ENCODE measurements at regions not wholly inside any gene's neighbourhood (a gene's known extent, or its start where the extent isn't known, plus 50 kb on each side); places are given as distances from the start of the nearest gene placed in this dataset.
A peak's percentile ranks its signal among the peaks of the same experiment; 100 is the strongest.

DNA sequence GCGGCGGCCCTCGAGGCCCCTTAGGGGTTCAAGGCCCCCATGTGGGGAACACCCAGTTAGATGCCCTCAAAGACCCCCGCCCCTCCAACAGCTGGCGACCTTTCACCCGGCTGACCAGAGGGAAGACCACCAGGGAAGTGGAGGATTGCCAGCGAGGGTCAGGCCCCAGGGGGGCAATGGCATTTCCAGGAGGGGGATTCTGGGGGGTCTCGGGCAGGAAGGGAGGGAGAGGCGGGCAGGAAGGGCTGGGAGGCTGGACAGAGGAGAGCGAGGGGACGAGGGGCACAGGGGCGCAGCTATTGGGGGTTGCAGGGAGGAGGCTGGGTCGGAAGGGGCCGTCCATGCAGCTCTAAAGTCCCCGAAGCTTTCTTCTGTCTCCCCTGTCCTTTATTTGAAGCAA lies 139.5 kb downstream of the C16orf95 start:
- Histone ChIP-seq H3K27ac (ENCODE audit: low read depth, low read length) (peak overlapping the region; percentile 25), H3K4me3 (ENCODE audit: low read depth, low read length) (no peak overlapping the region), H3K9me3 (ENCODE audit: control insufficient read depth, insufficient read depth, low read length) (no peaks in the 10 kb centered on the region), H3K27me3 (ENCODE audit: control insufficient read depth, insufficient read depth, low read length) (peaks cover 2% of the 10 kb centered on the region), H3K4me1 (ENCODE audit: control insufficient read depth, insufficient read depth, low read length) (peaks cover 26% of the 10 kb centered on the region), H3K36me3 (ENCODE audit: control insufficient read depth, insufficient read depth, low read length) (no peaks in the 10 kb centered on the region)
- 34% methylated on average over 9 of the region's 15 CpGs for whole genome bisulfite sequencing (ENCODE audit: insufficient coverage)
- no peak for DNase-seq (ENCODE audit: low read depth in 4 of 6, low spot score in 6 of 6)

DNA sequence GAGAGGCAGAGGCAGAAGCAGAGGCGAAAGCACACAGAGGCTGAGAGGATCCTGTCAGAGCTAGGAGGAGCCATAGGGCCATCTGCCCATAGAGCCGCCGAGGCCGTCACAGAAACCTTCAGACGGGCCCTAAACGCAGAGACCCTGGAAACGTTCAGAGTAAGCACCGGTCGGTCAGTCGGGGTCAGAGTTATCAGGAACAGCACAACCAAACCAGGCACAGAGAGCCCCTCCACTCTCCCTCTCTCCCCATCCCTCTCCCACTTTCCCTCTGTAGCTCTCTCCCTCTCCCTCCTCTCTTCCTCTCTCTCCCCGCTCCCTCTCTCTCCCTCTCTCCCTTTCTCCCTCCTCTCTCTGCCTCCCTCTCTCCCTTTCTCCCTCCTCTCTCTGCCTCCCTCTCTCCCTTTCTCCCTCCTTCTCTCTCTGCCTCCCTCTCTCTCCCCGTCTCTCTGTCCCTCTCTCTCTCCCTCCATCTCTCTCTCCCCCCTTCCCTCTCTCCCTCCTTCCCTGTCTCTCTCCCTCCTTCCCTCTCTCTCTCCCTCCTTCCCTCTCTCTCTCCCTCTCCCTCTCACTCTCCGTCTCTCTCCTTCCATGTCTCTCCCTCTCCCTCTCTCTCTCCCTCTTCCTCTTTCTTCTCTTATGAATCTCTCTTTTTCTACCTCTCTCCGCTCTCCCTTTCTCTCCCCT lies 138.9 kb downstream of the C16orf95 start:
- H3K27ac ChIP-seq (ENCODE audit: low read depth, low read length), result peak overlapping the region; percentile 25
- H3K27me3 ChIP-seq (ENCODE audit: control insufficient read depth, insufficient read depth, low read length), result peaks cover 2% of the 10 kb centered on the region
- H3K4me3 ChIP-seq (ENCODE audit: low read depth, low read length), result no peak overlapping the region
- H3K9me3 ChIP-seq (ENCODE audit: control insufficient read depth, insufficient read depth, low read length), result no peaks in the 10 kb centered on the region
- WGBS (ENCODE audit: insufficient coverage), result 27% methylated on average over 14 of the region's 14 CpGs
- H3K4me1 ChIP-seq (ENCODE audit: control insufficient read depth, insufficient read depth, low read length), result peaks cover 26% of the 10 kb centered on the region
- H3K36me3 ChIP-seq (ENCODE audit: control insufficient read depth, insufficient read depth, low read length), result no peaks in the 10 kb centered on the region
- peak in 2 of 6 donors; percentile 30 to 52 for DNase-seq (ENCODE audit: low read depth in 4 of 6, low spot score in 6 of 6)

DNA sequence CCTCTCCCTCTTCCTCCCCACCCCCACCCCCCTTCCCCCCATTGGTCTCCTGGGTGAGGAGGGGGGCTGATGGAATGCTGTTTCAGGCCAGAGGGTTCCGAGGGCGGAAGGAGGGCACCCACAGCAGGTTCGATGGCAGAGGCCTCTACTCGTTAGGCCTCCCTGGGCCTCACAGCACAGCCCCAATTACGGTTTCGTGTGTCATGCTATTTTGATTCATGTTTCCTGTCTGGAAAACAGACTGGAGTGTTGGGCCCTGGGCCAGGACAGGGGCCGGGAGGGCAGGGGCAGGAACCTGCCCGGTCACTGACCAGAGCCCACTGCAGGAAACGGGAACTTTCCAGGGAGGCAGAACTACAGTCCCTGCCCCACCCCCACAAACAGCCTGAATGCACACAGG lies 138.2 kb downstream of the C16orf95 start:
- H3K4me3 ChIP-seq (ENCODE audit: low read depth, low read length), result no peak overlapping the region
- H3K27ac ChIP-seq (ENCODE audit: low read depth, low read length), result no peak overlapping the region
- H3K36me3 ChIP-seq (ENCODE audit: control insufficient read depth, insufficient read depth, low read length), result no peaks in the 10 kb centered on the region
- peaks cover 26% of the 10 kb centered on the region for H3K4me1 ChIP-seq (ENCODE audit: control insufficient read depth, insufficient read depth, low read length)
- DNase-seq (ENCODE audit: low read depth in 4 of 6, low spot score in 6 of 6), result peak in 1 of 6 donors; percentile 32
- no peaks in the 10 kb centered on the region for H3K9me3 ChIP-seq (ENCODE audit: control insufficient read depth, insufficient read depth, low read length)
- H3K27me3 ChIP-seq (ENCODE audit: control insufficient read depth, insufficient read depth, low read length), result peaks cover 2% of the 10 kb centered on the region
- 45% methylated on average over 9 of the region's 9 CpGs for WGBS (ENCODE audit: insufficient coverage)

DNA sequence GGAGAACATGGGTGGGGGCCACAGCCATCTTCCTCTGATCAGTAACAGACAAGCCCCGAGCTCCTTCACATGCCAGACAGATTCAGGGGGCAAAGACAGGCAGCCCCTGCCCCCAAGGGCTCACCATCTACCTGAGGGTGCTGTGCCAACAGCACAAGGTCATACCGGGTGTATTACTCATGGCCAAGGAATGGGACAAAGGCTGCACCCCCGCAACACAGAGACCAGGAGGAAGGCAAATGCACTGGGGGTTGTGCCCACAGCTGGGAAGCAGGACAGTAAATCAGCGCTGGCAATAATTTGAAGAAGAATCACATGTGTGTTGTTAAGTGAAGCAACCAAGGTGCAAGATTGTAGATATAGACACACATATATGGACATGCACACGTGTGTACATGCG lies 137.1 kb downstream of the C16orf95 start:
- 94% methylated on average over 6 of the region's 6 CpGs for WGBS (ENCODE audit: insufficient coverage)
- no peak for DNase-seq (ENCODE audit: low read depth in 4 of 6, low spot score in 6 of 6)

GRCh38 chr16:87182759-87183158 lies 134.4 kb downstream of the C16orf95 start:
- Histone ChIP-seq H3K4me1 (ENCODE audit: control insufficient read depth, insufficient read depth, low read length) (peaks cover 34% of the 10 kb centered on the region), H3K36me3 (ENCODE audit: control insufficient read depth, insufficient read depth, low read length) (no peaks in the 10 kb centered on the region), H3K9me3 (ENCODE audit: control insufficient read depth, insufficient read depth, low read length) (no peaks in the 10 kb centered on the region), H3K4me3 (ENCODE audit: low read depth, low read length) (no peak overlapping the region), H3K27ac (ENCODE audit: low read depth, low read length) (no peak overlapping the region), H3K27me3 (ENCODE audit: control insufficient read depth, insufficient read depth, low read length) (peaks cover 2% of the 10 kb centered on the region)
- no CpG with 5 or more reads among the region's 3 CpGs for WGBS (ENCODE audit: insufficient coverage)
- no peak for DNase-seq (ENCODE audit: low read depth in 4 of 6, low spot score in 6 of 6)

More for the DNA sequence above, 137.1 kb downstream of the C16orf95 start:
- no peaks in the 10 kb centered on the region for H3K9me3 ChIP-seq (ENCODE audit: control insufficient read depth, insufficient read depth, low read length)
- no peak overlapping the region for H3K4me3 ChIP-seq (ENCODE audit: low read depth, low read length)
- peaks cover 2% of the 10 kb centered on the region for H3K27me3 ChIP-seq (ENCODE audit: control insufficient read depth, insufficient read depth, low read length)
- H3K4me1 ChIP-seq (ENCODE audit: control insufficient read depth, insufficient read depth, low read length), result peaks cover 26% of the 10 kb centered on the region
- H3K36me3 ChIP-seq (ENCODE audit: control insufficient read depth, insufficient read depth, low read length), result no peaks in the 10 kb centered on the region
- H3K27ac ChIP-seq (ENCODE audit: low read depth, low read length), result no peak overlapping the region

- Histone ChIP-seq H3K9me3 (ENCODE audit: control insufficient read depth, insufficient read depth, low read length) (no peaks in the 10 kb centered on the region), H3K36me3 (ENCODE audit: control insufficient read depth, insufficient read depth, low read length) (no peaks in the 10 kb centered on the region), H3K27me3 (ENCODE audit: control insufficient read depth, insufficient read depth, low read length) (no peaks in the 10 kb centered on the region), H3K4me1 (ENCODE audit: control insufficient read depth, insufficient read depth, low read length) (peaks cover 25% of the 10 kb centered on the region), H3K27ac (ENCODE audit: low read depth, low read length) (no peak overlapping the region), H3K4me3 (ENCODE audit: low read depth, low read length) (no peak overlapping the region)
- no peak for DNase-seq (ENCODE audit: low read depth in 4 of 6, low spot score in 6 of 6)
- 93% methylated on average over 10 of the region's 10 CpGs for WGBS (ENCODE audit: insufficient coverage)
Observed at GRCh38 chr16:87183647-87184046, 133.5 kb downstream of the C16orf95 start.

DNA sequence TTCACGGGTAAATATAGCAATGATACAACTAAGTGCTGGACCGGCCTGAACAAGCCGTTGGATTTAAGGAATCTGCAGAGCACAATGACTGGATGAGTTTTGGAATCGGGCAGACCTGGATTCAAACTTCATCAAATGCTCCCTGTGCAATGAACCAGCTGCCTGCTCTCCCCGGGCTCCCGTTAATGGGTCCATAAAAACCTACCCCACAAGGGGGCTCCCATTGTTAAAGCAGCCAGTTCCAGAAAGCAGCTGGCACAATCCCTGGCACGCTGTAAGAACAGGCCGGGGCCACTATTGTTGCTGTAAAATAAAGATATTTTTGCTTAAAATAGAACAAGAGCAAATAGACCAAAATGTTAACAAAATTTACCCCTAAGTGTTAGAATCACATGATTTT lies 131.9 kb downstream of the C16orf95 start:
- no peak overlapping the region for H3K27ac ChIP-seq (ENCODE audit: low read depth, low read length)
- H3K4me1 ChIP-seq (ENCODE audit: control insufficient read depth, insufficient read depth, low read length), result peaks cover 16% of the 10 kb centered on the region
- H3K36me3 ChIP-seq (ENCODE audit: control insufficient read depth, insufficient read depth, low read length), result no peaks in the 10 kb centered on the region
- H3K27me3 ChIP-seq (ENCODE audit: control insufficient read depth, insufficient read depth, low read length), result no peaks in the 10 kb centered on the region
- DNase-seq (ENCODE audit: low read depth in 4 of 6, low spot score in 6 of 6), result peak in 2 of 6 donors; percentile 35 to 88
- peaks cover under 1% of the 10 kb centered on the region for H3K9me3 ChIP-seq (ENCODE audit: control insufficient read depth, insufficient read depth, low read length)
- no peak overlapping the region for H3K4me3 ChIP-seq (ENCODE audit: low read depth, low read length)
- 0% methylated on average over 3 of the region's 8 CpGs for WGBS (ENCODE audit: insufficient coverage)

DNA sequence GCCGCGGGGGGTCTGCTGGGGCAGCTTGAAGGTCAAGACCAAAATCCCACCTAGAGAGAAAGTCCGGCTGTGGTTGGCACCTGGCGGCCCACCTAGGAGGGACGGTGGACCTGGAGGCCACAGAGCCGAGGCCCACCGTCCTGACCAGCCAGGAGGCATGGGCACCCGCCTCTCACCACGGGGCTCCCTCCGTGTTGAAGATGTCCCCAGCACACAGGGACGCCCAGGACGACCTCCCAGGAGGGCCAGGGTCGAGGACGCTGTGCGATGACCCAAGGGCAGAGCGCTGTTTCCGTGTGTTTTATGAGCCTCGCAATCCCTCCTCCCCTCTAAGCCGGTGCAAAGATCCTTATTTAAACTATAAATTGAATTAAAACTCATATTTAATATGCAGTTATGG lies 131.2 kb downstream of the C16orf95 start:
- H3K4me3 ChIP-seq (ENCODE audit: low read depth, low read length), result no peak overlapping the region
- DNase-seq (ENCODE audit: low read depth in 4 of 6, low spot score in 6 of 6), result no peak
- 77% methylated on average over 10 of the region's 19 CpGs for WGBS (ENCODE audit: insufficient coverage)
- H3K27ac ChIP-seq (ENCODE audit: low read depth, low read length), result peak overlapping the region; percentile 48
- H3K36me3 ChIP-seq (ENCODE audit: control insufficient read depth, insufficient read depth, low read length), result no peaks in the 10 kb centered on the region
- H3K4me1 ChIP-seq (ENCODE audit: control insufficient read depth, insufficient read depth, low read length), result peaks cover 16% of the 10 kb centered on the region
- no peaks in the 10 kb centered on the region for H3K27me3 ChIP-seq (ENCODE audit: control insufficient read depth, insufficient read depth, low read length)
- peaks cover 4% of the 10 kb centered on the region for H3K9me3 ChIP-seq (ENCODE audit: control insufficient read depth, insufficient read depth, low read length)

GRCh38 chr16:87186446-87186845 lies 130.7 kb downstream of the C16orf95 start:
- Histone ChIP-seq H3K4me3 (ENCODE audit: low read depth, low read length) (no peak overlapping the region), H3K9me3 (ENCODE audit: control insufficient read depth, insufficient read depth, low read length) (peaks cover 4% of the 10 kb centered on the region), H3K36me3 (ENCODE audit: control insufficient read depth, insufficient read depth, low read length) (no peaks in the 10 kb centered on the region), H3K27me3 (ENCODE audit: control insufficient read depth, insufficient read depth, low read length) (no peaks in the 10 kb centered on the region), H3K4me1 (ENCODE audit: control insufficient read depth, insufficient read depth, low read length) (peaks cover 16% of the 10 kb centered on the region), H3K27ac (ENCODE audit: low read depth, low read length) (peak overlapping the region; percentile 48)
- peak in 1 of 6 donors; percentile 44 for DNase-seq (ENCODE audit: low read depth in 4 of 6, low spot score in 6 of 6)
- 64% methylated on average over 17 of the region's 17 CpGs for WGBS (ENCODE audit: insufficient coverage)

- Histone ChIP-seq H3K36me3 (ENCODE audit: control insufficient read depth, insufficient read depth, low read length) (no peaks in the 10 kb centered on the region), H3K4me3 (ENCODE audit: low read depth, low read length) (no peak overlapping the region), H3K4me1 (ENCODE audit: control insufficient read depth, insufficient read depth, low read length) (peaks cover 16% of the 10 kb centered on the region), H3K9me3 (ENCODE audit: control insufficient read depth, insufficient read depth, low read length) (peaks cover 4% of the 10 kb centered on the region), H3K27ac (ENCODE audit: low read depth, low read length) (peak overlapping the region; percentile 48), H3K27me3 (ENCODE audit: control insufficient read depth, insufficient read depth, low read length) (no peaks in the 10 kb centered on the region)
- DNase-seq (ENCODE audit: low read depth in 4 of 6, low spot score in 6 of 6), result no peak
- 79% methylated on average over 11 of the region's 11 CpGs for WGBS (ENCODE audit: insufficient coverage)
Observed at GRCh38 chr16:87186876-87187533, 130.2 kb downstream of the C16orf95 start.
